C4-2B (cell line): ENCODE measurements at regions not wholly inside any gene's neighbourhood (a gene's known extent, or its start where the extent isn't known, plus 50 kb on each side); places are given as distances from the start of the nearest gene placed in this dataset.

Experiments
- H3K27ac ChIP-seq: fragments of 450-650 bp; 2 replicates; pipeline ENCODE4 v1.5.1; 2017
- ZFX ChIP-seq: fragments of 450-650 bp; IDR thresholded peaks from 2 replicates; pipeline ENCODE4 v1.6.1; 2017
- TF ChIP-seq, protein P1 (sequence below): fragments of 450-650 bp; conservative IDR thresholded peaks from 2 replicates; pipeline ENCODE4 v1.5.1; 2017; ENCODE audit warnings: mild to moderate bottlenecking

DNA sequence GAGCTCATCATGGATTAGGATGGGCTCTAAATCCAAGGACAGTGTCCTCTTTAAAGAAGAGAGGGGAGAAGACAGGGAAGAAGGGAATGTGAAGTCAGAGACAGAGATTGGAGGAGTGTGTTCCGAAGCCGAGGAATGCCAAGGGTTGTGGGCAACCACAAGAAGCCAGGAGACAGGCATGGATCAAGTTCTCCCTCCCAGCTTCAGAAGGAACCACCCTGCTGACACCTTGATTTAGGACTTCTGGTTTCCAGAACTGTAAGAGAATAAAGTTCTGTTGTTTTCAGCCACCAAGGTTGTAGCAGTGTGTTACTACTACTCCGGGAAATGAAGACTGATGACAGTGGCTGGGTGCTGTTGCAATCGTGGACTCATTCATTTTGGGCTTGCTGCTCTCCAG is 120.1 kb downstream of the RPS12 start:
- TF ChIP-seq, protein P1, sequence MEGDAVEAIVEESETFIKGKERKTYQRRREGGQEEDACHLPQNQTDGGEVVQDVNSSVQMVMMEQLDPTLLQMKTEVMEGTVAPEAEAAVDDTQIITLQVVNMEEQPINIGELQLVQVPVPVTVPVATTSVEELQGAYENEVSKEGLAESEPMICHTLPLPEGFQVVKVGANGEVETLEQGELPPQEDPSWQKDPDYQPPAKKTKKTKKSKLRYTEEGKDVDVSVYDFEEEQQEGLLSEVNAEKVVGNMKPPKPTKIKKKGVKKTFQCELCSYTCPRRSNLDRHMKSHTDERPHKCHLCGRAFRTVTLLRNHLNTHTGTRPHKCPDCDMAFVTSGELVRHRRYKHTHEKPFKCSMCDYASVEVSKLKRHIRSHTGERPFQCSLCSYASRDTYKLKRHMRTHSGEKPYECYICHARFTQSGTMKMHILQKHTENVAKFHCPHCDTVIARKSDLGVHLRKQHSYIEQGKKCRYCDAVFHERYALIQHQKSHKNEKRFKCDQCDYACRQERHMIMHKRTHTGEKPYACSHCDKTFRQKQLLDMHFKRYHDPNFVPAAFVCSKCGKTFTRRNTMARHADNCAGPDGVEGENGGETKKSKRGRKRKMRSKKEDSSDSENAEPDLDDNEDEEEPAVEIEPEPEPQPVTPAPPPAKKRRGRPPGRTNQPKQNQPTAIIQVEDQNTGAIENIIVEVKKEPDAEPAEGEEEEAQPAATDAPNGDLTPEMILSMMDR: no peak
- TF ChIP-seq ZFX: no peak
- no peak overlapping the region for H3K27ac ChIP-seq

- TF ChIP-seq ZFX: no peak
- TF ChIP-seq, protein P1: no peak
- no peak overlapping the region for H3K27ac ChIP-seq
Observed at GRCh38 chr6:132936646-132937045, 122.3 kb downstream of the RPS12 start.

DNA sequence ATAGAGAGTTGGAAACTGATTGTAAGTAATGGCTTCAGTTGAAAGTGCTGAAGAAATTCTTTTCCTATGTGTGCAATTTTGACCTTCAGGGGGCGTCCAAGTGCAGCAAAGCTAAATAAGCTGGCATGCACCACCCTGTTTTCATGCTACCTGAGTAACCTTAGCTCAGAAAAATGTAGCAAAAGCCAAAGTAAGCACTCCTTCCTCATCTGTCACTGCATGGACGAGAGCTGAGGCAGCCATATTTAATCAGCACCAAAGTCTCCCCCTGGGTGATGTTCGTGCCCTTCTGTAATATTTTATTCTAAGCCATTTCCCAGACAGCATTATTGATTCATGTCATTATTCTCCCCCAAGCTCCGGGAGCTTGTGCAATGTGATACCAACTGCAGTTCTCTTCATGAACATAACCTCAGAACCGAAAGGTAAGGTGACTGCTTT is 123.1 kb downstream of the RPS12 start:
- TF ChIP-seq ZFX: no peak
- TF ChIP-seq, protein P1: peak; percentile 82
- no peak overlapping the region for H3K27ac ChIP-seq

GRCh38 chr6:132948889-132949288 is 134.5 kb downstream of the RPS12 start:
- TF ChIP-seq ZFX: no peak
- TF ChIP-seq, protein P1: no peak
- no peak overlapping the region for H3K27ac ChIP-seq

DNA sequence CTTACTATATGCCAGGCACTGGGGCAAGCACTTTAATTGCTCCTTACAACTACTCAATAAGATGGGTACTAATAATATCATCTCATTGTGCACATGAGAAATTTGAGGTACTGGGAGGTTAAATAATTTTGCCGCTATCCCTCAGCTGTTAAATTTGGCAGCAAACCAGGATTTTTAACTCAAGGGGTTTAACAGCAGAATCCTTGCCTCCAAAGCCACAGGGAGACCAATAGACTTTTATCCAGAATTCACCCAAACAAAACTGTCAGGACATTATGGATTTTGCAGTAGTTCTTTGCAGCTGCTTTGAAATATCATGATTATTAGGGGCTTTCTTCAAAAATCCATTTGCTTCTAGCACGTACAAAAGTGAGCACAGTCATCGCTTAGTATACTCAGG is 136.2 kb downstream of the RPS12 start:
- no peak overlapping the region for H3K27ac ChIP-seq
- TF ChIP-seq, protein P1: no peak
- no peak for TF ChIP-seq ZFX

GRCh38 chr6:132952031-132952867 is 137.9 kb downstream of the RPS12 start:
- TF ChIP-seq ZFX: no peak
- TF ChIP-seq, protein P1: no peak
- no peak overlapping the region for H3K27ac ChIP-seq

DNA sequence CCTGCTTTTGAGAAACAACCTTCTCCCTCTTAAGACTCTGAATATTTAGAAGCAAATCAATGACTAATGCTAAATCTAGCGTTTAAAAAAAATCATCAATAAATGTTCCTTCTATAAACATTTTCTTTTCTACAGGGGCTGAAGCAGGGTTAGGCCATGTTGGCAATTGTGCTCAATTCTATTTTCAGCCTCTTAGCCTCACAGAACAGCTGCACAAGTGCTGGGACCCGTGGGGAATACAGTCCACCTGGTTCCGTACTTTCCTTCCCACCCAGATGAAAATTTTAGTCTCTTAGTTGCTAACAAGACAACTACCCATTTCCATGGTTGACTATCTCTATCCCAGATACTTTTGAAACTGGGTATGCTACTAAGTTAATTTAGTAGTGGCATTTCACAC is 138.6 kb downstream of the RPS12 start:
- TF ChIP-seq, protein P1: no peak
- TF ChIP-seq ZFX: no peak
- no peak overlapping the region for H3K27ac ChIP-seq
